ENCODE measurements at regions not wholly inside any gene's neighbourhood (a gene's known extent, or its start where the extent isn't known, plus 50 kb on each side); places are given as distances from the start of the nearest gene placed in this dataset.

DNA sequence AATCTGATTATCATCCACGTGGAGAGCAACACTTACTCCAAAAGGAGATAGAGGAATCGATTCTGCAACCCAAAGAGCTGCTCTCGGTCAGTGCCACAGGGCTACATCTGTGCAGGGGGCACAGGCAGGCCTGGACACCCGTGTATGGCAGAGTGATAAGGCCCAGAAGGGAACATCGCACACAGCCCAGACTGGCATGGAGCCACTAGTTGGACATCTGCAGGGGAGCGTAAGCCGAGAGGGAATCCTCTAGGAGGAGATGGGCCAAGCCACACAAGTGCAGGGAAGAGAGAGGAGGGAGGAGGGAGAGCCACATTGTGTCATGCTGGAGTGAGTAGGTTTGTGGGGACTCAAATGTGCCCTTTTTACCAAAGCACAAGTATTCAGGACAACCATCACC lies 50.4 kb upstream of the ENTPD6 start:
- TF ChIP-seq, protein P1, sequence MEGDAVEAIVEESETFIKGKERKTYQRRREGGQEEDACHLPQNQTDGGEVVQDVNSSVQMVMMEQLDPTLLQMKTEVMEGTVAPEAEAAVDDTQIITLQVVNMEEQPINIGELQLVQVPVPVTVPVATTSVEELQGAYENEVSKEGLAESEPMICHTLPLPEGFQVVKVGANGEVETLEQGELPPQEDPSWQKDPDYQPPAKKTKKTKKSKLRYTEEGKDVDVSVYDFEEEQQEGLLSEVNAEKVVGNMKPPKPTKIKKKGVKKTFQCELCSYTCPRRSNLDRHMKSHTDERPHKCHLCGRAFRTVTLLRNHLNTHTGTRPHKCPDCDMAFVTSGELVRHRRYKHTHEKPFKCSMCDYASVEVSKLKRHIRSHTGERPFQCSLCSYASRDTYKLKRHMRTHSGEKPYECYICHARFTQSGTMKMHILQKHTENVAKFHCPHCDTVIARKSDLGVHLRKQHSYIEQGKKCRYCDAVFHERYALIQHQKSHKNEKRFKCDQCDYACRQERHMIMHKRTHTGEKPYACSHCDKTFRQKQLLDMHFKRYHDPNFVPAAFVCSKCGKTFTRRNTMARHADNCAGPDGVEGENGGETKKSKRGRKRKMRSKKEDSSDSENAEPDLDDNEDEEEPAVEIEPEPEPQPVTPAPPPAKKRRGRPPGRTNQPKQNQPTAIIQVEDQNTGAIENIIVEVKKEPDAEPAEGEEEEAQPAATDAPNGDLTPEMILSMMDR (conservative IDR thresholded peaks at IDR 0.05; ENCODE audit: low read depth, low read length), result no peak

More for the DNA sequence above, 50.4 kb upstream of the ENTPD6 start:
- no peak for DNase-seq (ENCODE audit: low read depth)
- no peak overlapping the region for H3K4me3 ChIP-seq (ENCODE audit: low read depth, low read length)

Measured in choroid plexus epithelial cell (primary cell).